Heart right ventricle (tissue), 16 donors: ENCODE measurements at regions not wholly inside any gene's neighbourhood (a gene's known extent, or its start where the extent isn't known, plus 50 kb on each side); places are given as distances from the start of the nearest gene placed in this dataset.

ENCODE experiments used
- ATAC-seq, 8 donors: fragments of 200-7000 bp; cut with Tn5 transposase; one replicate each; pipeline ENCODE4 v1.9.1; 2020; ENCODE audit warnings: mild to moderate bottlenecking in 8 of 8, moderate library complexity in 8 of 8, moderate number of reproducible peaks in 1 of 8
- DNase-seq, 2 donors: peaks; one replicate each; pipeline ENCODE4 v3.0.0-alpha.2; 2020
- H3K27ac ChIP-seq, 10 donors: fragments of 200-600 bp; sonication (generic) in 2 of 10; one replicate each; pipeline versions ENCODE4 v1.5.0 to v1.8.0; 2020 to 2022; ENCODE audit warnings: mild to moderate bottlenecking in 3 of 10
- H3K27me3 ChIP-seq, 7 donors: fragments of 200-600 bp; one replicate each; pipeline ENCODE4 v1.8.0; 2021 to 2022; ENCODE audit warnings: mild to moderate bottlenecking in 2 of 7
- H3K36me3 ChIP-seq, 9 donors: fragments of 200-600 bp; sonication (generic) in 1 of 9; one replicate each; pipeline versions ENCODE4 v1.5.0 to v1.8.0; 2020 to 2022; ENCODE audit warnings: mild to moderate bottlenecking in 2 of 9
- H3K4me1 ChIP-seq, 9 donors: fragments of 200-600 bp; sonication (generic) in 1 of 9; one replicate each; pipeline versions ENCODE4 v1.5.0 to v1.8.0; 2020 to 2022; ENCODE audit warnings: mild to moderate bottlenecking in 4 of 9
- H3K4me3 ChIP-seq, 10 donors: fragments of 200-600 bp; sonication (generic) in 2 of 10; one replicate each; pipeline versions ENCODE4 v1.5.0 to v1.8.0; 2020 to 2022; ENCODE audit warnings: mild to moderate bottlenecking in 7 of 10, moderate library complexity in 2 of 10
- H3K9me3 ChIP-seq, 11 donors: fragments of 200-600 bp in 10 of 11; sonication (generic) in 2 of 11; one replicate each; pipeline versions ENCODE4 v1.5.0 to v1.8.0; 2013 to 2022; ENCODE audit warnings: mild to moderate bottlenecking in 2 of 11, control low read depth in 1 of 11, moderate library complexity in 1 of 11
- CTCF ChIP-seq, 9 donors: fragments of 200-600 bp; sonication (generic) in 2 of 9; IDR thresholded peaks; one replicate each; pipeline versions ENCODE4 v1.5.0 to v1.8.0; 2021 to 2022; ENCODE audit warnings: antibody characterized with exemption in 9 of 9, mild to moderate bottlenecking in 5 of 9, moderate library complexity in 1 of 9
- WGBS, 2 donors: extraction: QIAGEN DNeasy Blood & Tissue Kit; methylation state at CpG; one replicate each; pipeline ENCODE4 v1.1.7; 2013; ENCODE audit warnings: inconsistent platforms in 1 of 2; 5-methylcytosine and 5-hydroxymethylcytosine counted together
- intact Hi-C, 10 donors: fragments of 100-400 bp; cut with DNase I; formaldehyde crosslinking; loops; one replicate each; pipeline versions ENCODE4 v1.11.1 to v1.14.2; 2022
- donor health status: Arrhythmogenic right ventricular cardiomyopathy.
- donor health status: ischemic (EF 13 %, LVEDD 7.1; RV severe dilation, severe dysfunction).
- donor health status: healthy with polysubstance abuse.
- donor health status: DM: no; HTN: yes; CAD: no.
- donor health status: DM: no; HTN: no; CAD: no.
- donor health status: ischemic (EF 25% LVEDD 6.9; RV normal size, moderate dysfunction).
- donor health status: ischemic (EF 25% LVEDD 5.7; RV mildly dilated, moderate dysfunction).
- donor health status: healthy.
- donor health status: DM: yes; HTN: yes; CAD: no.
- donor health status: Ischemic cardiomyopathy.
- donor health status: ischemic (EF 35%, LVEDD 5.7; RV mildly dilated, moderate dysfunction).
- donor health status: nonischemic (EF 11% LVEDD 7.7; RV severe dilation, severe dysfunction).
- donor health status: DM: yes; HTN: yes; CAD: no.
- donor health status: PGD.
- donor health status: ischemic (EF 29% LVEDD 5.4; RV normal size, mild dysfunction).
- donor health status: nonischemic (EF 23%, LVEDD 6.1; RV moderate dilation, normal function).

GRCh38 chr1:217024911-217025310 is 301.7 kb upstream of the ESRRG start:
- H3K36me3 ChIP-seq: no peaks in the 10 kb centered on the region
- ATAC-seq (no peak), DNase-seq (no peak)
- peaks cover 0 to 21% (median 0%) of the 10 kb centered on the region in 9 donors for H3K4me1 ChIP-seq
- no peak overlapping the region for H3K27ac ChIP-seq
- no peaks in the 10 kb centered on the region for H3K9me3 ChIP-seq
- WGBS, 2 donors: 70 to 74% methylated on average over 4 of the region's 4 CpGs
- H3K27me3 ChIP-seq: no peaks in the 10 kb centered on the region
- intact Hi-C loops: no loop called here
- H3K4me3 ChIP-seq: no peak overlapping the region
- TF ChIP-seq CTCF (IDR thresholded peaks at IDR 0.05): no peak

DNA sequence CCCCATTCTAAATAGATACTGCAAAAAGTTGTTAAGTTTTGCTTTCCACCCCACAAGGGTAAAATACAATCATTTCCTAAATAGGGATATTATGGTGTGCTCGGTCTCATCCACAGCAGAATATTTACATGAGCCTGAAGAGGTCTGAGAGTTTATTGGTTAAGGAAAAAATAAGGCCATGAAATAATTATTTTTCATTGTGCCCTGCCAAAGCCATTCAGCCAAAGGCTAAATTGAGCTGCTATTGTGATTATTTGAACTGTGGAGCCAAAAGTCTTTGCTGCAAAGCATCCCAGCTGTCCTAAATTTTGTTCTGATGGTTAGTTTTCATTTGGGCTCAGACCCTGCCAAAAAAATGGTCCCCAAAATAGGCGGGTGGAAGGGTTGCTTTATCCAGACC is 298.7 kb upstream of the ESRRG start:
- ATAC-seq: no peak
- WGBS, 2 donors: 67 to 81% methylated on average over 2 of the region's 2 CpGs
- no peak overlapping the region for H3K27ac ChIP-seq

DNA sequence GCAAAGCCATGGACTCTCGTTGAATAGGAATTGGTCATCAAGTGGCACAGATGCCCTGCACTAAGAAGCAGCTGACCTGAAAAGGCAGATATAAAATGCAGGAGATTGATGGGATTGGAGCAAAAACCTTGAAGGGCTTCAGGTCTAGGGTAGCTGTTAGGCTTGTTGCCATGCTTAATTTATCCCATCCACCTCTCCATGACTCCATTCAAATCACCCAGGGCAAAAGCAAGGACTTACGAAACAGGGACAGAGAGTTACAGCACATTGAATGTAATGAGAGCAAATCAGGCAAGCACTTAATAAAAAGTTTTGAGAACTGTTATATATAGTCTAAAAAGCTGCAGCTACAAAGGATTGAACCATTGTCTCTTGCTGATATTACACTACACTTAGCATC is 298.2 kb upstream of the ESRRG start:
- Histone ChIP-seq H3K27me3 (no peaks in the 10 kb centered on the region), H3K27ac (no peak overlapping the region), H3K36me3 (no peaks in the 10 kb centered on the region), H3K4me1 (peaks cover 0 to 23% (median 0%) of the 10 kb centered on the region in 9 donors), H3K9me3 (no peaks in the 10 kb centered on the region), H3K4me3 (no peak overlapping the region)
- ATAC-seq: peak in 1 of 8 donors; percentile 81
- intact Hi-C loops: no loop called here
- DNase-seq: no peak
- TF ChIP-seq CTCF (IDR thresholded peaks at IDR 0.05): no peak
- WGBS, 2 donors: 39 to 48% methylated on average over 2 of the region's 2 CpGs

More for the DNA sequence above, 298.7 kb upstream of the ESRRG start:
- no peak overlapping the region for H3K4me3 ChIP-seq
- H3K4me1 ChIP-seq: peaks cover 0 to 18% (median 0%) of the 10 kb centered on the region in 9 donors
- H3K36me3 ChIP-seq: no peaks in the 10 kb centered on the region
- TF ChIP-seq CTCF (IDR thresholded peaks at IDR 0.05): no peak
- no peaks in the 10 kb centered on the region for H3K9me3 ChIP-seq
- H3K27me3 ChIP-seq: no peaks in the 10 kb centered on the region
- DNase-seq: no peak
- intact Hi-C loops: no loop called here

DNA sequence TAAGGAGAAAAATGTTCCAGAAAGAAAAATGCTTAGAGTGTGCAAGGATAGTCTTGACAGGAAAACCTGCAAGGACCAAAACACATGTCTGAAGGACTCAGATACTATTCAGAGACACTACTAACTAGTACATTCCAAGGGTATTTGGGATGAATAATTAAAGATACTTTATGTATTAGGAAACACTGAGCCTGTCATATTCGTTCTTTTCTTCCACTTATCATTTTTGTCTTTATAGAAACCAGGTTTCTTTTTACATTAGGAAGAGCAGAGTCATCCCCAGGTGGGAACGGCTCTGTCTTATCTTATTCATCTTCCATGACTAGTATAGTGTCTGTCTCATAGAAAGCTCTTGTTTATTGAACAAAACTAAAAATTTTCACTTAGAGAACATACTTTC is 296.2 kb upstream of the ESRRG start:
- H3K4me3 ChIP-seq: no peak overlapping the region
- peaks cover 0 to 28% (median 0%) of the 10 kb centered on the region in 9 donors for H3K4me1 ChIP-seq
- ATAC-seq: no peak
- no peak for TF ChIP-seq CTCF (IDR thresholded peaks at IDR 0.05)
- H3K36me3 ChIP-seq: no peaks in the 10 kb centered on the region
- no peak for DNase-seq
- H3K27ac ChIP-seq: no peak overlapping the region
- no peaks in the 10 kb centered on the region for H3K27me3 ChIP-seq
- WGBS, 2 donors: 66 to 73% methylated on average over 2 of the region's 2 CpGs
- intact Hi-C loops: no loop called here
- H3K9me3 ChIP-seq: no peaks in the 10 kb centered on the region
